ENCODE measurements at regions not wholly inside any gene's neighbourhood (a gene's known extent, or its start where the extent isn't known, plus 50 kb on each side); places are given as distances from the start of the nearest gene placed in this dataset.

DNA sequence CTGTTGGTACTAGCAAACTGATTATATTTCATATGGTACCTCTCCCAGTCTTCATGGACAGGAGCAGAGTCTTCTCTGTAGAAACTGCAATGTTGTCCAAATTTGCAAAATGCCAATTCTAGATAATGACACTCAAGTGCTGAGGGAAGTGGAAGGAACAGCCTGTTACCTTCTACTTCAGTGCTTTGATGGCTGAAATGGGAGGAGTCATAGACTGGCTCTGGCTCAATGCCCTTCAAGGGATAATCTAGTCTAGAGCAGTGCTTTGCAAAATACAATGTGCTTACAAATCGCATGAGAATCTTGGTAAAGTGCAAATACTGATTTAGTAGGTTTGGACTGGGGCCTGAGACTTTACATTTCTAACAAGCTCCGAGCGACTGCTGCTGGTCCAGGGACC lies 51.7 kb upstream of the ACP3 start:
- Histone ChIP-seq H3K27me3 (ENCODE audit: control insufficient read depth, extremely low read depth, insufficient read depth, low read length) (no peaks in the 10 kb centered on the region), H3K9me1 (ENCODE audit: control insufficient read depth, extremely low read depth, insufficient read depth, low read length) (no peaks in the 10 kb centered on the region), H3K9ac (ENCODE audit: control insufficient read depth, extremely low read depth, insufficient read depth, low read length) (no peak overlapping the region), H3K9me3 (ENCODE audit: control insufficient read depth, low read depth, low read length) (no peaks in the 10 kb centered on the region), H3K4me3 (ENCODE audit: control insufficient read depth in 2 of 3, extremely low read depth in 1 of 3, insufficient read depth in 2 of 3, low read depth in 1 of 3, low read length in 3 of 3) (no peak overlapping the region), H3K27ac (ENCODE audit: control insufficient read depth, insufficient read depth, low read length) (no peak overlapping the region), H3K4me2 (ENCODE audit: control insufficient read depth, extremely low read depth, insufficient read depth, low read depth, low read length) (no peak overlapping the region), H3K79me2 (ENCODE audit: control insufficient read depth, insufficient read depth, low read length) (no peaks in the 10 kb centered on the region), H2AFZ (ENCODE audit: control insufficient read depth, low read length) (no peak overlapping the region), H3K36me3 (ENCODE audit: control insufficient read depth in 2 of 2, extremely low read depth in 1 of 2, insufficient read depth in 2 of 2, low read length in 2 of 2) (no peaks in the 10 kb centered on the region), H4K20me1 (ENCODE audit: control insufficient read depth, extremely low read depth, insufficient read depth, low read length) (no peaks in the 10 kb centered on the region), H3K4me1 (ENCODE audit: control insufficient read depth, extremely low read depth, insufficient read depth, low read length) (no peaks in the 10 kb centered on the region)
- TF ChIP-seq, protein P1, sequence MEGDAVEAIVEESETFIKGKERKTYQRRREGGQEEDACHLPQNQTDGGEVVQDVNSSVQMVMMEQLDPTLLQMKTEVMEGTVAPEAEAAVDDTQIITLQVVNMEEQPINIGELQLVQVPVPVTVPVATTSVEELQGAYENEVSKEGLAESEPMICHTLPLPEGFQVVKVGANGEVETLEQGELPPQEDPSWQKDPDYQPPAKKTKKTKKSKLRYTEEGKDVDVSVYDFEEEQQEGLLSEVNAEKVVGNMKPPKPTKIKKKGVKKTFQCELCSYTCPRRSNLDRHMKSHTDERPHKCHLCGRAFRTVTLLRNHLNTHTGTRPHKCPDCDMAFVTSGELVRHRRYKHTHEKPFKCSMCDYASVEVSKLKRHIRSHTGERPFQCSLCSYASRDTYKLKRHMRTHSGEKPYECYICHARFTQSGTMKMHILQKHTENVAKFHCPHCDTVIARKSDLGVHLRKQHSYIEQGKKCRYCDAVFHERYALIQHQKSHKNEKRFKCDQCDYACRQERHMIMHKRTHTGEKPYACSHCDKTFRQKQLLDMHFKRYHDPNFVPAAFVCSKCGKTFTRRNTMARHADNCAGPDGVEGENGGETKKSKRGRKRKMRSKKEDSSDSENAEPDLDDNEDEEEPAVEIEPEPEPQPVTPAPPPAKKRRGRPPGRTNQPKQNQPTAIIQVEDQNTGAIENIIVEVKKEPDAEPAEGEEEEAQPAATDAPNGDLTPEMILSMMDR (optimal IDR thresholded peaks at IDR 0.05 in 1 of 3, IDR thresholded peaks at IDR 0.05 in 1 of 3, conservative IDR thresholded peaks at IDR 0.05 in 1 of 3; ENCODE audit: extremely low read depth in 1 of 3, insufficient read depth in 2 of 3, low read length in 3 of 3) = no peak
- no peak for TF ChIP-seq EZH2 (IDR thresholded peaks at IDR 0.05; ENCODE audit: low read length)
- FAIRE-seq (no peak), DNase-seq (ENCODE audit: low read depth, low spot score) (no peak)
- dilution Hi-C loops (cut with MboI; ENCODE audit: extremely low pct_ligation_motif_present, low sequenced_read_pairs) = no loop called here

DNA sequence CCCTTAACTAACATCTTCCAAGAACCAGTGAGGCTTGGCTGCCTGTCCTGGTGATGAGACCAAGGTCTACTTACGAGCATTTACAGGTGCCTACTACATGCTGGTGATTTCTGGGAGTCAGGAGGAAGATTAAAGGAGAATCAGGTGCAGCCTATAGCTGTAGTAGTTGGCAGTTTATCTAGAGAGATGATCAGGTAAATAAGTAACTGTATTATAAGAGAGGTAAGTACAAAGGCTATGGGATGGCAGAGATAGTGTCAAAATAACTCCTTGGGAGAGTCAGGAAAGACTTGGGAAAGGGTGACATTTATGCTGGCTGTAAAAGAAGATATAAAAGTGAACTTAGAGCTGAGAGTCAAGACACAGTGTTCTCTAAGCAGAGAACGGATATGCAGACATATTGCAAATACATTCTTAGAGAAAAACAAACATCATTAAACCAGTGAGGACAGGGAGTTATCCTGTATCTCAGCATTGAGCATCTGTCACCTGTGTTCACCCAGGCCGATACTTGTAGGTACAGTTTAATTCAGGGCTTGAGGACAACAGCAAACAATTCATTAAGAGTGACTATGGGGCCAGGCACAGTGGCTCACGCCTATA lies 49.7 kb upstream of the ACP3 start:
- no peaks in the 10 kb centered on the region for H3K4me1 ChIP-seq (ENCODE audit: control insufficient read depth, extremely low read depth, insufficient read depth, low read length)
- no peak overlapping the region for H3K27ac ChIP-seq (ENCODE audit: control insufficient read depth, insufficient read depth, low read length)
- dilution Hi-C loops (cut with MboI; ENCODE audit: extremely low pct_ligation_motif_present, low sequenced_read_pairs) = no loop called here
- TF ChIP-seq, protein P1 (optimal IDR thresholded peaks at IDR 0.05 in 1 of 3, IDR thresholded peaks at IDR 0.05 in 1 of 3, conservative IDR thresholded peaks at IDR 0.05 in 1 of 3; ENCODE audit: extremely low read depth in 1 of 3, insufficient read depth in 2 of 3, low read length in 3 of 3) = no peak
- no peak for TF ChIP-seq EZH2 (IDR thresholded peaks at IDR 0.05; ENCODE audit: low read length)
- no peaks in the 10 kb centered on the region for H3K9me3 ChIP-seq (ENCODE audit: control insufficient read depth, low read depth, low read length)
- H3K79me2 ChIP-seq (ENCODE audit: control insufficient read depth, insufficient read depth, low read length) = no peaks in the 10 kb centered on the region
- FAIRE-seq (no peak), DNase-seq (ENCODE audit: low read depth, low spot score) (no peak)
- no peaks in the 10 kb centered on the region for H3K36me3 ChIP-seq (ENCODE audit: control insufficient read depth in 2 of 2, extremely low read depth in 1 of 2, insufficient read depth in 2 of 2, low read length in 2 of 2)
- no peak overlapping the region for H3K4me2 ChIP-seq (ENCODE audit: control insufficient read depth, extremely low read depth, insufficient read depth, low read depth, low read length)
- no peaks in the 10 kb centered on the region for H3K27me3 ChIP-seq (ENCODE audit: control insufficient read depth, extremely low read depth, insufficient read depth, low read length)
- no peak overlapping the region for H2AFZ ChIP-seq (ENCODE audit: control insufficient read depth, low read length)
- H3K9me1 ChIP-seq (ENCODE audit: control insufficient read depth, extremely low read depth, insufficient read depth, low read length) = no peaks in the 10 kb centered on the region
- H4K20me1 ChIP-seq (ENCODE audit: control insufficient read depth, extremely low read depth, insufficient read depth, low read length) = no peaks in the 10 kb centered on the region
- no peak overlapping the region for H3K9ac ChIP-seq (ENCODE audit: control insufficient read depth, extremely low read depth, insufficient read depth, low read length)
- H3K4me3 ChIP-seq (ENCODE audit: control insufficient read depth in 2 of 3, extremely low read depth in 1 of 3, insufficient read depth in 2 of 3, low read depth in 1 of 3, low read length in 3 of 3) = no peak overlapping the region

Measured in keratinocyte (primary cell).